Ishikawa (cell line): ENCODE measurements at regions not wholly inside any gene's neighbourhood (a gene's known extent, or its start where the extent isn't known, plus 50 kb on each side); places are given as distances from the start of the nearest gene placed in this dataset.

ENCODE experiments used
- CEBPB ChIP-seq: IDR thresholded peaks from 2 replicates; pipeline ENCODE4 v1.6.1; 2012
- CREB1 ChIP-seq: IDR thresholded peaks from 2 replicates; pipeline ENCODE4 v1.6.1; 2012; ENCODE audit warnings: low read depth
- EGR1 ChIP-seq: IDR thresholded peaks from 2 replicates; pipeline ENCODE4 v1.6.1; 2012
- EP300 ChIP-seq: IDR thresholded peaks from 2 replicates; pipeline ENCODE4 v1.6.1; 2012; ENCODE audit warnings: borderline replicate concordance
- FOXM1 ChIP-seq: IDR thresholded peaks from 2 replicates; pipeline ENCODE4 v1.6.1; 2012; ENCODE audit warnings: low read depth, borderline replicate concordance
- RAD21 ChIP-seq: IDR thresholded peaks from 2 replicates; pipeline ENCODE4 v1.6.1; 2012; ENCODE audit warnings: low read depth
- TAF1 ChIP-seq: IDR thresholded peaks from 2 replicates; pipeline ENCODE4 v1.6.1; 2012; ENCODE audit warnings: low read depth, mild to moderate bottlenecking
- TEAD4 ChIP-seq: IDR thresholded peaks from 2 replicates; pipeline ENCODE4 v1.6.1; 2012
- YY1 ChIP-seq: IDR thresholded peaks from 2 replicates; pipeline ENCODE4 v1.6.1; 2012; ENCODE audit warnings: low read depth
- ZBTB7A ChIP-seq: IDR thresholded peaks from 2 replicates; pipeline ENCODE4 v1.6.1; 2012; ENCODE audit warnings: low read depth
- TF ChIP-seq, protein P1 (sequence below): IDR thresholded peaks from 2 replicates; pipeline ENCODE4 v1.6.1; 2012
- TF ChIP-seq, protein P2 (sequence below): IDR thresholded peaks from 2 replicates; pipeline ENCODE4 v1.6.1; 2012; ENCODE audit warnings: low read depth, mild to moderate bottlenecking

DNA sequence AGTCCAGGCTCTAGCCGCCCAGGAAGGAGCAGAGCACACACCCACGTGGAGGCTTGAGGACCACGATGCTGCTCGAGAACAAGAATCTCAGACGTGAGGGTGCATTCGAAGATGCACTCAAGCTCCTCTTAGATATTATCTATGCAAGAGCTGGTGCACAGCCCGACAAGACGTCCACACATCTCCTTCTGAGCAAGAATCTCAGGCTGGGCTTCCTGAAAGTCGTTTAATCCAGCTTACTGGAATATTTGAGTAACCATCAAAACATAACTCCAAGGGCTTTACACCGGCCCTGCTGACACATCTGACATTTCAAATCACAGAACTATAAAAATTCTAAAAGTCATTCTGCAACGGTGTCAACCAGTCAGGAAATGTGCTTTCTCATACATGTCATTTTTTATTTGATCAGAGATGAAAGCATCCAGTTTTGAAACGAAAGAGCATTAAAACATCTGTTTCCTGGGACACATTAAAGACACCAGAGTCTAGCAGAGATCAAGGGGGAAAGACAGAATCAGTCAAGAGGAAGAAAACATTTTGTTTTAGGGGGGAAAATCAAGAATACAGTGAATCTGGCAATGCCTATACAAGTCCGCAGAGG lies 177.7 kb upstream of the IRS2 start:
- TF ChIP-seq CEBPB, result no peak
- TF ChIP-seq TAF1, result no peak
- TF ChIP-seq, protein P1, sequence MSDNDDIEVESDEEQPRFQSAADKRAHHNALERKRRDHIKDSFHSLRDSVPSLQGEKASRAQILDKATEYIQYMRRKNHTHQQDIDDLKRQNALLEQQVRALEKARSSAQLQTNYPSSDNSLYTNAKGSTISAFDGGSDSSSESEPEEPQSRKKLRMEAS, result no peak
- TF ChIP-seq ZBTB7A, result no peak
- no peak for TF ChIP-seq FOXM1
- no peak for TF ChIP-seq EP300
- TF ChIP-seq, protein P2, sequence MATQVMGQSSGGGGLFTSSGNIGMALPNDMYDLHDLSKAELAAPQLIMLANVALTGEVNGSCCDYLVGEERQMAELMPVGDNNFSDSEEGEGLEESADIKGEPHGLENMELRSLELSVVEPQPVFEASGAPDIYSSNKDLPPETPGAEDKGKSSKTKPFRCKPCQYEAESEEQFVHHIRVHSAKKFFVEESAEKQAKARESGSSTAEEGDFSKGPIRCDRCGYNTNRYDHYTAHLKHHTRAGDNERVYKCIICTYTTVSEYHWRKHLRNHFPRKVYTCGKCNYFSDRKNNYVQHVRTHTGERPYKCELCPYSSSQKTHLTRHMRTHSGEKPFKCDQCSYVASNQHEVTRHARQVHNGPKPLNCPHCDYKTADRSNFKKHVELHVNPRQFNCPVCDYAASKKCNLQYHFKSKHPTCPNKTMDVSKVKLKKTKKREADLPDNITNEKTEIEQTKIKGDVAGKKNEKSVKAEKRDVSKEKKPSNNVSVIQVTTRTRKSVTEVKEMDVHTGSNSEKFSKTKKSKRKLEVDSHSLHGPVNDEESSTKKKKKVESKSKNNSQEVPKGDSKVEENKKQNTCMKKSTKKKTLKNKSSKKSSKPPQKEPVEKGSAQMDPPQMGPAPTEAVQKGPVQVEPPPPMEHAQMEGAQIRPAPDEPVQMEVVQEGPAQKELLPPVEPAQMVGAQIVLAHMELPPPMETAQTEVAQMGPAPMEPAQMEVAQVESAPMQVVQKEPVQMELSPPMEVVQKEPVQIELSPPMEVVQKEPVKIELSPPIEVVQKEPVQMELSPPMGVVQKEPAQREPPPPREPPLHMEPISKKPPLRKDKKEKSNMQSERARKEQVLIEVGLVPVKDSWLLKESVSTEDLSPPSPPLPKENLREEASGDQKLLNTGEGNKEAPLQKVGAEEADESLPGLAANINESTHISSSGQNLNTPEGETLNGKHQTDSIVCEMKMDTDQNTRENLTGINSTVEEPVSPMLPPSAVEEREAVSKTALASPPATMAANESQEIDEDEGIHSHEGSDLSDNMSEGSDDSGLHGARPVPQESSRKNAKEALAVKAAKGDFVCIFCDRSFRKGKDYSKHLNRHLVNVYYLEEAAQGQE, result no peak
- no peak for TF ChIP-seq RAD21
- no peak for TF ChIP-seq CREB1
- no peak for TF ChIP-seq EGR1
- no peak for TF ChIP-seq YY1
- no peak for TF ChIP-seq TEAD4
